Stimulated activated naive B cell treated with anti-CD40 and anti-IgM and Interleukin-4, amounts not matched to agents 10 μg/mL and 1 μg/mL and 100 μg/mL, for 72 hours (primary cell): ENCODE measurements at regions not wholly inside any gene's neighbourhood (a gene's known extent, or its start where the extent isn't known, plus 50 kb on each side); places are given as distances from the start of the nearest gene placed in this dataset.
"Not testable (repeated sequence)": the region's sequence is repeated elsewhere in the genome, so short reads cannot be mapped to it uniquely, and the experiment has no call there.

Experiments used
- ATAC-seq, 2 donors: fragments of 150-1000 bp; cut with Tn5 transposase; replicated peaks; 2 replicates each; pipeline ENCODE4 v1.10.0; 2021; ENCODE audit warnings: moderate library complexity in 1 of 2
- DNase-seq: peaks from one replicate; pipeline ENCODE4 v3.0.0; 2021
- H3K27ac Mint-ChIP-seq: one replicate; pipeline ENCODE4 v1.8.0; 2022; ENCODE audit warnings: mild to moderate bottlenecking, mixed read lengths
- H3K27me3 Mint-ChIP-seq, 2 donors: one replicate each; pipeline ENCODE4 v1.8.0; 2022; ENCODE audit warnings: mixed read lengths in 2 of 2
- H3K36me3 Mint-ChIP-seq, 2 donors: one replicate each; pipeline ENCODE4 v1.8.0; 2022; ENCODE audit warnings: mixed read lengths in 2 of 2, mild to moderate bottlenecking in 1 of 2
- H3K4me1 Mint-ChIP-seq, 2 donors: one replicate each; pipeline ENCODE4 v1.8.0; 2022; ENCODE audit warnings: mixed read lengths in 2 of 2, mild to moderate bottlenecking in 1 of 2
- H3K4me3 Mint-ChIP-seq, 2 donors: one replicate each; pipeline ENCODE4 v1.8.0; 2022; ENCODE audit warnings: mild to moderate bottlenecking in 2 of 2, mixed read lengths in 2 of 2, moderate library complexity in 1 of 2
- H3K9me3 Mint-ChIP-seq, 2 donors: one replicate each; pipeline ENCODE4 v1.8.0; 2022; ENCODE audit warnings: mixed read lengths in 2 of 2, mild to moderate bottlenecking in 1 of 2

DNA sequence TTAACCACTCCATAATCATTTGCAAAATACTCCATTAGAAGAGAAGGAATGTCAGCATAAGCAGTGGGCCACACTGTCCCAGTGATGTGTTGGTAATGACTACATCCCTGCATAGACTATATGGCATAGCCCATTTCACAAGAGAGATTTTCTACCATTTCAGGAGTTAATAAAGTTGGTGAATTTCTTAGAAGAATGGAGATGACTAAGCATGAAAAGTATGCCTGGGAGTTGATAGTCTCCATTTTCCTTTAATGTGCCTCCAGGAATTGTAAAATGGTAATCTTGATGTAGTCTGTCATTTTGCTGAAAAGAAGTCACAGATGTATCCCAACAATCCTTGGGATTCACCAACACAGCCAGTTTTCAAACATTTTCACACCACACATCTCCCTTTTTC lies 608.8 kb upstream of the CHRM3 start:
- H3K27ac Mint-ChIP-seq = no peak overlapping the region
- no peaks in the 10 kb centered on the region for H3K4me1 Mint-ChIP-seq
- no peak for DNase-seq
- H3K4me3 Mint-ChIP-seq = no peak overlapping the region
- no peaks in the 10 kb centered on the region for H3K36me3 Mint-ChIP-seq
- H3K9me3 Mint-ChIP-seq = peaks cover 0 to 3% of the 10 kb centered on the region in 2 donors
- no peak for ATAC-seq
- H3K27me3 Mint-ChIP-seq = no peaks in the 10 kb centered on the region

DNA sequence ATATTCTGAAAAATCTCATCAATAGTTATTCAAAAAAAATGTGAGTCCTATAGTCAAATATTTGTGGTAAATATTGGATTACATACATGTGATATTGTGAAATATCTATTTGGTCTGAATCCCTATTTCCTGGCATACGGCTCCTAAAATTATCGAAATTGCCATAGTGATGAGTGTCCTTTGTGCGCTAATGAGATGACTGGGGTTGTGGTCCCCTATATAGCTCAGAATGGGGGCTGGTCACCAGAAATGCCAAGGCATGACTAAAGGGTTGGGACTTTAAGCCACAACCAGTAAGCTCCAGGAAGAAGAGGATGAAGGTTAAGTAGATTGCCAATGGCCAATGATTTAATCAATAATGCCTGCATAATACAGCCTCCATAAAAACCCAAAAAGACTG lies 610.2 kb upstream of the CHRM3 start:
- Mint-ChIP-seq H3K36me3 (no peaks in the 10 kb centered on the region), H3K27ac (no peak overlapping the region)
- no peak for ATAC-seq

DNA sequence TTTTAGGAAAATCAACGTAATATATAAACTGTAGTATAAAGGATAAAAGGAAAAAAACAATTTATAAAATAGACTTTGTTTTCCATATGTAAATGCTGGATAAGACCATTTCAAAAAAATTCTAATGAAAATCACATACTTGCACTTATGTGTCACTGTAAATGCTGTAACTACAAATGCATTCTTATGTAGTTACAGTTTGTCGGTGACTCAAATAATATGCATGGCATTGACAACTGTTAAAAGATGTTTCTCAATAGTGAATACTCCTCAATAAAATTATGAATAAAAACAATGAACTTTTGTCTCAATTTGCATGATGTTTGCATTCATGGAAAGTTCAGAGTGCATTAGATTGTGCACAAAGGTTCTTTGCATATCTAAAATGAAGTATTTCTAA lies 614.0 kb upstream of the CHRM3 start:
- ATAC-seq (no peak), DNase-seq (no peak)
- Mint-ChIP-seq H3K36me3 (no peaks in the 10 kb centered on the region), H3K4me3 (no peak overlapping the region), H3K27ac (no peak overlapping the region), H3K4me1 (no peaks in the 10 kb centered on the region), H3K9me3 (peaks cover 0 to 2% of the 10 kb centered on the region in 2 donors), H3K27me3 (no peaks in the 10 kb centered on the region)

More for the DNA sequence above, 610.2 kb upstream of the CHRM3 start:
- Mint-ChIP-seq H3K4me3 (no peak overlapping the region), H3K9me3 (peaks cover 0 to 5% of the 10 kb centered on the region in 2 donors), H3K4me1 (no peaks in the 10 kb centered on the region), H3K27me3 (no peaks in the 10 kb centered on the region)
- DNase-seq = no peak

DNA sequence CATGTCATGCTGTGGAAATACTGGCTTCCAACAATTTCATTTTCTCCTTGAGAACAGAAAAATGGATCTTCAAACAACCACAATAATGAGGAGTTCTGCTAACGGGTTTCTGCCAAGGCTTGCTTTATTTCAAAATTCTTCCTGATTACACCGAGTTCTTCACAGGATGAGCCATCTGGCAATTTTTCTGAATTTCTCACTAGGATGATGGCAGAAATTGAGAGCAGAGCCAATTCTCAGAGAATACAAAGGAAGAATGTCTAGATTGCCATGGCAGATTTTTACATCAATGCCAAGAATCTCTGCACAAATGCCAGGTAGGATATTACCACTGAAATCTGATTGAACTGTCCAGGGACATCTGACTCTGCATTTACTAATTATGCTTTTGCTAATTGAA lies 619.0 kb upstream of the CHRM3 start:
- H3K4me3 Mint-ChIP-seq = no peak overlapping the region
- no peaks in the 10 kb centered on the region for H3K36me3 Mint-ChIP-seq
- H3K4me1 Mint-ChIP-seq = no peaks in the 10 kb centered on the region
- no peak for DNase-seq
- no peak for ATAC-seq
- H3K27ac Mint-ChIP-seq = no peak overlapping the region
- no peaks in the 10 kb centered on the region for H3K27me3 Mint-ChIP-seq
- H3K9me3 Mint-ChIP-seq = peaks cover 14% of the 10 kb centered on the region in 2 donors

DNA sequence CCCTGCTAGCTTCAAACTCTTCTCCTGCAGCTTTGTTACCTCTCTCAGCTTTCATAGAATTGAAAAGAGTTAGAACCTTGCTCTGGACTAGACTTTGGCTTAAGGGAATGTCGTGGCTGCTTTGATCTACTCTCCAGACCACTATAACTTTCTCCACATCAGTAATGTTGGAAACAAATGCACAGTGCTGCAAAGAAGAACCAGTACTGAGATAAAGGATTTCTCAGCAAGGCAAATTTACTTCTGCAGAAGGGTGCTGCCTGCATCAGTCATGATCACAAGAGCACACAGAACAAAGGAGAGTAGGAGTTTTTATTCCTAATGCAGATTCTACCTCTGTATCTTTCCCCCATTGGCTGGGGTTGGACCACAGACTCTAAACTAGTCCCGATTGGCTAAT lies 621.6 kb upstream of the CHRM3 start:
- H3K9me3 Mint-ChIP-seq = peaks cover 15 to 21% of the 10 kb centered on the region in 2 donors
- ATAC-seq = no peak
- no peak for DNase-seq
- no peaks in the 10 kb centered on the region for H3K27me3 Mint-ChIP-seq
- no peak overlapping the region for H3K4me3 Mint-ChIP-seq
- H3K36me3 Mint-ChIP-seq = no peaks in the 10 kb centered on the region
- no peak overlapping the region for H3K27ac Mint-ChIP-seq
- H3K4me1 Mint-ChIP-seq = no peaks in the 10 kb centered on the region

DNA sequence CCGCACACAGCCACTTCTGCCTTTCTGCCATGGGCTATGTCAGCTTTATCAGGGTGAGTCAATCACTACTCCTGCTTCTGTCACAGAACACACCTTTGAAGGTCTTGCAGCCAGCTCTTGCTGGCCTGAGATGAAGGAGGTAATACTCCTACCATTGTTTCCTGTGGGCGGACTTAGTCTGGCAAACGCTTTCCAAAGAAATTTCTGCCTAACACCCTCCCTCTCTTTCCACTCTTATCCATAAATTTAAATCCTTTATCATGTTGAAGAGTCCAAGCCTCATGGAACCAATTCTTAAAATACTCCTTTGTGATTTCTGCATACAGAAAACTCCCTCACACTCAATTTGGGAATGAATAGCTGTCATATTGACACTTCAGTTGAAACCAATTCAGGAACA lies 633.1 kb upstream of the CHRM3 start:
- Mint-ChIP-seq H3K9me3 (peaks cover 0 to 4% of the 10 kb centered on the region in 2 donors), H3K27ac (no peak overlapping the region), H3K4me3 (no peak overlapping the region), H3K27me3 (no peaks in the 10 kb centered on the region), H3K36me3 (no peaks in the 10 kb centered on the region), H3K4me1 (no peaks in the 10 kb centered on the region)
- DNase-seq = no peak
- no peak for ATAC-seq

DNA sequence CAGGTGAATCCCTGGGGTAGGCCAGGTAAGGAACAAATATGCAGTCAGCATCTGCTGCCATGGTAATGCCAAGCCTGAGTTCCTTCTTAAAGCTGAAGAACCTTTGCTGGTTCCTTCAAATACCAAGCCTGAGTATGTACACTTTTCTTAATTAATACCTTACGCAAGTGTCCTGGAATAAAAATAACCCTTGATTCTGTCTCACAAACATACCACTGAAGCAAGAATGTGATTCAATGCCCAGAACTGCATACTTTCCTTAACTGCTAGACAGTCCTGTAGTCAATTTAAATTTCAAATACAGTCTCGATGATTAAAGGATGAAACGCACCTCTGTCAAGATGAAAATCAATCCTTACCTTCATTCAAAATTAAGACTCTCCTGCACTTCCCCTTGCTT lies 634.0 kb upstream of the CHRM3 start:
- no peaks in the 10 kb centered on the region for H3K36me3 Mint-ChIP-seq
- ATAC-seq = no peak
- peaks cover 3 to 4% of the 10 kb centered on the region in 2 donors for H3K9me3 Mint-ChIP-seq
- no peak for DNase-seq
- H3K27ac Mint-ChIP-seq = no peak overlapping the region
- H3K4me3 Mint-ChIP-seq = no peak overlapping the region
- no peaks in the 10 kb centered on the region for H3K27me3 Mint-ChIP-seq
- no peaks in the 10 kb centered on the region for H3K4me1 Mint-ChIP-seq

DNA sequence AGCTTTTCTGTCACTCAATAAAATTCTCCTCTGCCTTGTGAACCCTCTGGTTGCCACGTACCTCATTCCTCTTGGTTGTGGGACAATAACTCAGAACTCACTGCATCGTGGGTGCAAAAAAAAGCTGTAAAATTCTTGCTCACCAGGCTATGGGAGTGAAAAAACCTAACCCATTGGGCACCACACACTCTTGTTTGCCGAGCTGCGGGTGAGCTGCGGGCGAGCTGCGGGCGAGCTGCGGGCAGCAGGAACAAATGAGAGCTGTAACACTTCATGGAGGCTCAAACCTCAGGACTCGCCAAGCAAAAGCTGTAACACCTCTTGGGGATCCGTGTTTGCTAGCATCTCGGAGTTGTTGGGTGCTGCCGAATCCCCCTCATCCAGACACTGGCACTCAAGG lies 641.3 kb upstream of the CHRM3 start:
- H3K4me1 Mint-ChIP-seq = no peaks in the 10 kb centered on the region
- no peak overlapping the region for H3K27ac Mint-ChIP-seq
- peaks cover 9 to 11% of the 10 kb centered on the region in 2 donors for H3K9me3 Mint-ChIP-seq
- no peak for DNase-seq
- ATAC-seq = no peak
- H3K4me3 Mint-ChIP-seq = no peak overlapping the region
- H3K36me3 Mint-ChIP-seq = no peaks in the 10 kb centered on the region
- H3K27me3 Mint-ChIP-seq = no peaks in the 10 kb centered on the region

DNA sequence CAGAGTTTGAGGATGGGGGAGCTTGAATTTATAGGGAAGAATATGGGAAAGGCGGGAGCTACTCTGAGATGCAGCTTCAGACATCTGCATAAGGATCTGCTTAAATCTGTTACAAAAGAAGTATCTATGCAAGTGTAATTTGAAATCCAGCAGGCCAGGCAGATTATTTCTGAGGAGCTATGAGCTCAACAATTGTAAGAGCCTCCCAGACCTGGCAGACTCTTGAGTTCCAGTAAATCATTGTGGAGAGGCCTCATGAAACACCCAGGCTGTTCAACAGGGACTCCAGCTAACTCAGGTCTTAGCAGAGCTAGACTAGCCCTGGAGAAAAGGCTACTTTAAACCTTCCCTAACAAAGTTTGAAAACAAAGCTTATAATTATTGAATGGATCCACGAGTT lies 647.5 kb upstream of the CHRM3 start:
- H3K27ac Mint-ChIP-seq = no peak overlapping the region
- no peaks in the 10 kb centered on the region for H3K27me3 Mint-ChIP-seq
- no peak for ATAC-seq
- DNase-seq = no peak
- H3K9me3 Mint-ChIP-seq = peaks cover 0 to 2% of the 10 kb centered on the region in 2 donors
- no peak overlapping the region for H3K4me3 Mint-ChIP-seq
- no peaks in the 10 kb centered on the region for H3K4me1 Mint-ChIP-seq
- H3K36me3 Mint-ChIP-seq = no peaks in the 10 kb centered on the region

DNA sequence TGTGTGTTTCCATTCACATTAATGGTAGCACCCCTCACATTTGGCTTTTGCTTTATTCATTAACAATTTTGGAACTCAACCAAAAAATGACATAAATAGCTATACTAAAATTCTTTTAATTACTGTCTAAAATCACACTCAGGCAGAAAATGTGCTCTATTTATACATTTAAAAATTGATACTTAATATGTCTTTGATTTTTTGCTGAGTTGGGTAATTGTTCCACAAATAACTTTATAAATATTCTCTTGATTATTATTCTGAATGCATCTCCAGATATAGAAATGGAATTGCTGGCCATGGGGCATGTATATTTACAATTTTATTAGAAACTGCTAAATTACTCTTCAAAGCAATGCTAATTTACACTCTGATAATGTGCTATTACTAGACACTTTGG lies 658.7 kb upstream of the CHRM3 start:
- no peak for ATAC-seq
- Mint-ChIP-seq H3K36me3 (no peaks in the 10 kb centered on the region), H3K4me1 (no peaks in the 10 kb centered on the region), H3K27ac (no peak overlapping the region), H3K9me3 (no peaks in the 10 kb centered on the region), H3K27me3 (no peaks in the 10 kb centered on the region), H3K4me3 (no peak overlapping the region)
- no peak for DNase-seq

DNA sequence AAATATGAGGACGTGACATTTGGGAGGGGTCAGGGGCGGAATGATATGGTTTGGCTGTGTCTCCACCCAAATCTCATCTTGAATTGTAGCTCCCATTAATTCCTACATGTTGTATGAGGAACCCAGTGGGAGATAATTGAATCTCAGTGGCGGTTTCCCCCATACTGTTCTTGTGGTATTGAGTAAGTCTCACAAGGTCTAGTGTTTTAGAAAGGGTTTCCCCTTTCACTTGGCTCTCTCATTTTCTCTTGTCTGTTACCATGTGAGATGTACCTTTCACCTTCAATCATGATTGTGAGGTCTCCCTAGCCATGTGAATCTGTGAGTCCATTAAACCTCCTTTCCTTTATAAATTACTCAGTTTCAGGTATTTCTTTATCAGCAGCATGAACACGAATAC lies 663.6 kb upstream of the CHRM3 start:
- Mint-ChIP-seq H3K27me3 (no peaks in the 10 kb centered on the region), H3K27ac (no peak overlapping the region), H3K36me3 (no peaks in the 10 kb centered on the region), H3K4me3 (no peak overlapping the region), H3K4me1 (no peaks in the 10 kb centered on the region), H3K9me3 (peaks cover 8 to 11% of the 10 kb centered on the region in 2 donors)
- DNase-seq (no peak), ATAC-seq (no peak)

DNA sequence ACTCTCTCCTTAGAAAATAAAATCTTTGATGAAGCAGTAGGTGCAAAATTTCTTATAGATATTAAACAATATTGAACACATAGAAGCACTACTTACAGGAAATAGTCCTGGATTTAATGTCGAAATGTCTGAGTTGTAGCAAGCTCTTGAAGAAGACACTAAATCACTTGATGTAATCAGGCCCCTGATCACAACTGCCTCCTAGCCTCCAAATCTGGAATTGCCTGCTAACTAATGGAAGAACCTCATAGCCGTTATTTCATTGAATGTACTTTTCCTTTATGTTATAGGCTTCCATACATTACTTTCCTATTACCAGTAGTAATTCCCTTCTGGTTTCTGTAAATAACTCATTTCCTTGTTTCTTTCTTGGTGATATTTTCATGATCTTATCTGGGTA lies 675.7 kb upstream of the CHRM3 start:
- H3K36me3 Mint-ChIP-seq = no peaks in the 10 kb centered on the region
- no peaks in the 10 kb centered on the region for H3K4me1 Mint-ChIP-seq
- H3K27ac Mint-ChIP-seq = no peak overlapping the region
- DNase-seq (no peak), ATAC-seq (no peak)
- no peak overlapping the region for H3K4me3 Mint-ChIP-seq
- no peaks in the 10 kb centered on the region for H3K9me3 Mint-ChIP-seq
- H3K27me3 Mint-ChIP-seq = no peaks in the 10 kb centered on the region

DNA sequence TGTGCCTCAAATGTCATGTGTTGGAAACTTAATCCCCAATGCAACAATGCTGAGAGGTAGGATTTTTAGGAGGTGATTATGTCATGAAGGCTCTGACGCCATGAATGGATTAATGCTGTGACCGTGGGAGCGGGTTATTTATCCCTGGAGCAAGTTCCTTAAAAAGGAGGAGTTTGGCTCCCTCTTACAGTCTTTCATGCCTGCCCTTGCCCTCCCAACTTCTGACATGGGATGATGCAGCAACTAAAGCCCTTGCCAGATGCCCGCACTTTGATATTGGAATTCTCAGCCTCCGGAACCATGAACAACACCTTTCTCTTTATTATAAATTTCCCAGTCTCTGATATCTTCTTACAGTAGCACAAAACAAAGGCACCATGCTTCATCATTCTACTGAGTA lies 685.3 kb upstream of the CHRM3 start:
- DNase-seq (no peak), ATAC-seq (no peak)
- no peaks in the 10 kb centered on the region for H3K27me3 Mint-ChIP-seq
- H3K27ac Mint-ChIP-seq = no peak overlapping the region
- H3K4me1 Mint-ChIP-seq = no peaks in the 10 kb centered on the region
- H3K36me3 Mint-ChIP-seq = no peaks in the 10 kb centered on the region
- no peak overlapping the region for H3K4me3 Mint-ChIP-seq
- peaks cover 5 to 6% of the 10 kb centered on the region in 2 donors for H3K9me3 Mint-ChIP-seq

DNA sequence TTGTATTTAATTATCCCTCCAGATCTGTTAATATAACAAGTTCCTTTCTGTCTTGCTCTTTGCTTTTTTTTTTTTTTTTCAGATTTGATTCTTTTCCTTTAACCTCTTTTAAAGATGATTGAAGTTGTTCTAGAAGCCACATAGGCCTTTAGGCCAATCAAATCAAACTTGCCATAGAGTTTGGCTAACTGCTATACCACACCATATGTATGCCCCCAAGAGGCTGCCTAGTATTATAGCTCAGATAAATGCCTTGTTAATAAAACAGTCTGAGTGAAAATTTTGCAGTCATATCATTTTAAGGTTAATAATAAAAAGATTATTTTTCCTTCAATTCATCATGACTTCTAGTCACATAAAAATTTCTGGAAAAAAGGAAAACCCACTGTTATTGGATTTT lies 696.0 kb upstream of the CHRM3 start:
- DNase-seq (no peak), ATAC-seq (peak in 1 of 2 donors; percentile 51)
- Mint-ChIP-seq H3K4me1 (no peaks in the 10 kb centered on the region), H3K27ac (no peak overlapping the region), H3K4me3 (no peak overlapping the region), H3K27me3 (no peaks in the 10 kb centered on the region), H3K36me3 (no peaks in the 10 kb centered on the region), H3K9me3 (peaks cover 0 to 3% of the 10 kb centered on the region in 2 donors)

DNA sequence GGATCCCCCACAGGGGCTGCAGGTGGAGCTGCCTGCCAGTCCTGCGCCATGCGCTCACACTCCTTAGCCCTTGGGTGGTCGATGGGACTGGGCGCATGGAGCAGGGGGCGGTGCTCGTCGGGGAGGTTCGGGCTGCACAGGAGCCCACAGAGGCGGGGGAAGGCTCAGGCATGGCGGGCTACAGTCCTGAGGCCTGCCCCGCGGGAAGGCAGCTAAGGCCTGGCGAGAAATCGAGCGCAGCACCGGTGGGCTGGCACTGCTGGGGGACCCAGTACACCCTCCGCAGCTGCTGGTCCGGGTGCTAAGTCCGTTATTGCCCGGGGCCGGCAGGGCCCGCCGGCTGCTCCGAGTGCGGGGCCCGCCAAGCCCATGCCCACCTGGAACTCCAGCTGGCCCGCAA lies 701.8 kb upstream of the CHRM3 start:
- H3K36me3 Mint-ChIP-seq, ATAC-seq, H3K4me3 Mint-ChIP-seq, H3K4me1 Mint-ChIP-seq, H3K9me3 Mint-ChIP-seq, H3K27me3 Mint-ChIP-seq, H3K27ac Mint-ChIP-seq, DNase-seq: not testable (repeated sequence)

DNA sequence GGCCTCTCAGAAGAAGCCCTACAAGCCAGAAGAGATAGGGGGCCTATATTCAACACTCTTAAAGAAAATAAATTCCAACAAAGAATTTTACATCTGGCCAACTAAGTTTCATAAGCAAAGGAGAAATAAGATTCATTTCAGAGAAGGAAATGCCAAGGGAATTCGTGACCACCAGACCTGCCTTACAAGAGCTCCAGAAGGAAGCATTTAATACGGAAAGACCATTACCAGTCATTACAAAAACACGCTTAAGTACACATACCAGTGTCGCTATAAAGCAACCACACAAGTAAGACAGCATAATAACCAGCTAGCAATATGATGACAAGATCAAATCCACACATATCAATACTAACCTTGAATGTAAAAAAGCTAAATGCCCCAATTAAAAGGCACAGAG lies 704.9 kb upstream of the CHRM3 start:
- Mint-ChIP-seq H3K9me3 (peaks cover 3 to 8% of the 10 kb centered on the region in 2 donors), H3K36me3 (no peaks in the 10 kb centered on the region), H3K4me3 (no peak overlapping the region), H3K27ac (no peak overlapping the region), H3K27me3 (no peaks in the 10 kb centered on the region), H3K4me1 (no peaks in the 10 kb centered on the region)
- DNase-seq (no peak), ATAC-seq (no peak)
